ENCODE measurements at regions not wholly inside any gene's neighbourhood (a gene's known extent, or its start where the extent isn't known, plus 50 kb on each side); places are given as distances from the start of the nearest gene placed in this dataset.

GRCh38 chr3:128556384-128556783 is 63.4 kb upstream of the GATA2 start:
- no peaks in the 10 kb centered on the region for H3K23me2 ChIP-seq (ENCODE audit: insufficient read length, low read depth, low read length, poor library complexity, severe bottlenecking)
- H3T11ph ChIP-seq (ENCODE audit: low read length), result no peak overlapping the region
- Mint-ChIP-seq H3K4me1 (peaks cover 9 to 13% of the 10 kb centered on the region in 2 experiments), H3K36me3 (ENCODE audit: insufficient read depth in 1 of 3, low read depth in 3 of 3) (no peaks in the 10 kb centered on the region), H3K27ac (no peak overlapping the region), H3K27me3 (ENCODE audit: low read depth) (peaks cover 23% of the 10 kb centered on the region), H3K9me3 (no peaks in the 10 kb centered on the region; a peak in 2 of 5 replicates), H3K4me3 (no peak overlapping the region)
- no peak overlapping the region for H2BK12ac ChIP-seq (ENCODE audit: insufficient read length, low read depth, low read length)
- no peak overlapping the region for H3K23ac ChIP-seq (ENCODE audit: insufficient read length, low read depth, low read length)
- H3K18ac ChIP-seq (ENCODE audit: insufficient read length, low read depth, low read length), result no peak overlapping the region
- no peaks in the 10 kb centered on the region for H3K9me3 ChIP-seq (ENCODE audit: control insufficient read depth, low read depth, low read length)
- H3K79me1 ChIP-seq (ENCODE audit: insufficient read depth, low read depth, low read length, poor library complexity, severe bottlenecking), result no peaks in the 10 kb centered on the region
- H3K4me2 ChIP-seq (ENCODE audit: insufficient read depth, insufficient read length, low read length), result no peak overlapping the region
- no peaks in the 10 kb centered on the region; the same call in 1 of the 2 replicates for H3K27me3 ChIP-seq (ENCODE audit: insufficient read depth, low read length)
- H3K9ac ChIP-seq (ENCODE audit: extremely low read depth, insufficient read length, low read length), result no peak overlapping the region
- H2AK5ac ChIP-seq (ENCODE audit: insufficient read length, low read length), result no peak overlapping the region
- no peaks in the 10 kb centered on the region for H4K20me1 ChIP-seq (ENCODE audit: control insufficient read depth, insufficient read depth, insufficient read length)
- WGBS (ENCODE audit: extremely low coverage, insufficient read length, low lambda C conversion rate), result 100% methylated on average over 1 of the region's 10 CpGs
- no peak overlapping the region for H2BK120ac ChIP-seq (ENCODE audit: low read depth, low read length, poor library complexity, severe bottlenecking)
- no peak overlapping the region for H3K4ac ChIP-seq (ENCODE audit: low read depth, low read length)
- H2BK20ac ChIP-seq (ENCODE audit: low read depth, low read length, poor library complexity, severe bottlenecking), result no peak overlapping the region
- H3K56ac ChIP-seq (ENCODE audit: insufficient read length, low read depth, low read length), result no peak overlapping the region
- H3K79me2 ChIP-seq (ENCODE audit: insufficient read depth, low read length), result no peaks in the 10 kb centered on the region; the same call in 1 of the 2 replicates
- H3K14ac ChIP-seq (ENCODE audit: insufficient read depth, low read length), result no peak overlapping the region
- no peak overlapping the region for H4K91ac ChIP-seq (ENCODE audit: insufficient read length, low read depth, low read length)
- H2BK15ac ChIP-seq (ENCODE audit: low read depth, low read length), result no peak overlapping the region
- no peak overlapping the region for H4K8ac ChIP-seq (replicated peaks; ENCODE audit: insufficient read length, low read depth, low read length)
- H4K5ac ChIP-seq (ENCODE audit: insufficient read length, low read depth, low read length), result no peak overlapping the region
- H2AFZ ChIP-seq (ENCODE audit: low read length), result no peak overlapping the region
- no peaks in the 10 kb centered on the region; the same call in 1 of the 2 replicates for H3K4me1 ChIP-seq (ENCODE audit: insufficient read depth, low read length)
- TF ChIP-seq CTCF (conservative IDR thresholded peaks at IDR 0.05), result no peak
- no peak overlapping the region for H2BK5ac ChIP-seq (ENCODE audit: insufficient read length, low read length)
- no peak for DNase-seq
- no peak overlapping the region for H3K27ac ChIP-seq (ENCODE audit: insufficient read length, low read depth, low read length)

Data from H9 (cell line).